ENCODE measurements at regions not wholly inside any gene's neighbourhood (a gene's known extent, or its start where the extent isn't known, plus 50 kb on each side); places are given as distances from the start of the nearest gene placed in this dataset.

DNA sequence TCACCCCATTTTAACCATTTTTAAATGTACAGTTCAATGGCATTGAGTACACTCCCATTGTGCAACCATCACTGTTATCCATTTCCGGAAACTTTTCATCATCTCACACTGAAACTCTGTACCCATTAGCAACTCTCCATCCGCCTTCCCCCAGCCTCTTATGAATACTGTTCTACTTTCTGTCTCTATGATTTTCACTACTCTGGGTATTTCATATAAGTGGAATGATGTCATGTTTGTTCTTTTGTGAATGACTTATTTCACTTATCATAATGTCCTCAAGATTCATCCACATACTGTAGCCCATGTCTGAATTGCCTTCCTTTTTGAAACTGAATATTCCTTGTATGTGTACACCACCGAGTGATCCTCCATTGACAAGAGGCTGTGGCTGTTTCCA, 92.9 kb upstream of the TOX2 start:
- H3K9me3 ChIP-seq: no peaks in the 10 kb centered on the region
- H3K27me3 ChIP-seq: no peaks in the 10 kb centered on the region
- H3K36me3 ChIP-seq: no peaks in the 10 kb centered on the region
- no peak overlapping the region for H3K4me3 ChIP-seq
- no peak for DNase-seq
- H3K4me1 ChIP-seq: no peaks in the 10 kb centered on the region
- intact Hi-C loops (cut with DNase I; ENCODE audit: low total_unique reads): no loop called here
- no peak overlapping the region for H3K27ac ChIP-seq
- TF ChIP-seq CTCF (IDR thresholded peaks at IDR 0.05) (no peak), POLR2A (IDR thresholded peaks at IDR 0.05) (no peak)

- intact Hi-C loops (cut with DNase I; ENCODE audit: low total_unique reads): no loop called here
- H3K4me3 ChIP-seq: no peak overlapping the region
- no peaks in the 10 kb centered on the region for H3K36me3 ChIP-seq
- no peaks in the 10 kb centered on the region for H3K9me3 ChIP-seq
- H3K4me1 ChIP-seq: no peaks in the 10 kb centered on the region
- DNase-seq: no peak
- no peak for TF ChIP-seq POLR2A (IDR thresholded peaks at IDR 0.05)
- no peak for TF ChIP-seq CTCF (IDR thresholded peaks at IDR 0.05)
- no peaks in the 10 kb centered on the region for H3K27me3 ChIP-seq
- no peak overlapping the region for H3K27ac ChIP-seq
Observed at GRCh38 chr20:43820731-43821330, 93.8 kb upstream of the TOX2 start.

DNA sequence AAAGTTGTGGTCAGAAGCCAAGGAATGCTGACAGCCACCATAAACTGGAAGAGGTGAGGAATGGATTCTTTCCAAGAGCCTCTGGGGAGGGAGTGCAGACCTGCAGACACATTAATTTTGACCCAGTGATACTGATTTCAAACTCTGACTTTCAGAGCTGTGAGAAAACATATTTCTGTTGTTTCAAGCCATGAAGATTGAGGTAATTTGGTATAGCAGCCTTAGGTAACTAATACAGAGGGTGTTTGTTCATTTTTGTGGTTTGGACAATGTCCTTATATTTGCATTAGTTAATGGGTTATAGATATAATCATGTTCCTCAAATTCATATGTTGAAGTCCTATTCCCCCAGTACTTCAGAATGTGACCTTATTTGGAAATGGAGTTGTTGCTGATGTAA, 85.4 kb upstream of the GTSF1L start:
- Histone ChIP-seq H3K36me3 (no peaks in the 10 kb centered on the region), H3K27me3 (no peaks in the 10 kb centered on the region), H3K27ac (no peak overlapping the region), H3K4me3 (no peak overlapping the region), H3K4me1 (no peaks in the 10 kb centered on the region), H3K9me3 (peaks cover 0 to 12% of the 10 kb centered on the region in 2 donors)
- intact Hi-C loops (cut with DNase I; ENCODE audit: low total_unique reads): no loop called here
- TF ChIP-seq CTCF (IDR thresholded peaks at IDR 0.05) (no peak), POLR2A (IDR thresholded peaks at IDR 0.05) (no peak)
- no peak for DNase-seq

- no peaks in the 10 kb centered on the region for H3K36me3 ChIP-seq
- no peak for TF ChIP-seq POLR2A (IDR thresholded peaks at IDR 0.05)
- no peak for TF ChIP-seq CTCF (IDR thresholded peaks at IDR 0.05)
- H3K27me3 ChIP-seq: no peaks in the 10 kb centered on the region
- no peak for DNase-seq
- intact Hi-C loops (cut with DNase I; ENCODE audit: low total_unique reads): no loop called here
- no peaks in the 10 kb centered on the region for H3K4me1 ChIP-seq
- no peak overlapping the region for H3K4me3 ChIP-seq
- no peak overlapping the region for H3K27ac ChIP-seq
- peaks cover 0 to 12% of the 10 kb centered on the region in 2 donors for H3K9me3 ChIP-seq
Observed at GRCh38 chr20:43809206-43809819, 82.5 kb upstream of the GTSF1L start.

- TF ChIP-seq POLR2A (IDR thresholded peaks at IDR 0.05) (no peak), CTCF (IDR thresholded peaks at IDR 0.05) (no peak)
- Histone ChIP-seq H3K9me3 (peaks cover 0 to 15% of the 10 kb centered on the region in 2 donors), H3K36me3 (no peaks in the 10 kb centered on the region), H3K4me3 (no peak overlapping the region), H3K27ac (no peak overlapping the region), H3K27me3 (no peaks in the 10 kb centered on the region), H3K4me1 (no peaks in the 10 kb centered on the region)
- intact Hi-C loops (cut with DNase I; ENCODE audit: low total_unique reads): no loop called here
- no peak for DNase-seq
Observed at GRCh38 chr20:43804781-43805180, 78.0 kb upstream of the GTSF1L start.
